H9 (cell line): ENCODE measurements at regions not wholly inside any gene's neighbourhood (a gene's known extent, or its start where the extent isn't known, plus 50 kb on each side); places are given as distances from the start of the nearest gene placed in this dataset.

ENCODE experiments used
- DNase-seq: peaks from one replicate; pipeline ENCODE4 v3.0.0-alpha.2; 2017
- H2AFZ ChIP-seq: one replicate; pipeline ENCODE4 v1.6.1; 2013; ENCODE audit warnings: mild to moderate bottlenecking, low read length, control low read depth, moderate library complexity
- H2AK5ac ChIP-seq: 2 replicates; pipeline ENCODE4 v1.6.1; 2013; ENCODE audit warnings: low read length, control low read depth, mixed read lengths; ENCODE audit not compliant: insufficient read length
- H2BK120ac ChIP-seq: one replicate; pipeline ENCODE4 v1.6.1; 2013; ENCODE audit warnings: low read depth, mild to moderate bottlenecking, low read length, control low read depth, inconsistent platforms; ENCODE audit not compliant: poor library complexity, severe bottlenecking
- H2BK12ac ChIP-seq: 2 replicates; pipeline ENCODE4 v1.6.1; 2013; ENCODE audit warnings: low read length, control low read depth, mixed read lengths, low read depth; ENCODE audit not compliant: insufficient read length
- H2BK15ac ChIP-seq: 2 replicates; pipeline ENCODE4 v1.6.1; 2013; ENCODE audit warnings: low read depth, low read length, control low read depth
- H2BK20ac ChIP-seq: one replicate; pipeline ENCODE4 v1.6.1; 2013; ENCODE audit warnings: low read depth, mild to moderate bottlenecking, low read length, control low read depth, inconsistent platforms; ENCODE audit not compliant: poor library complexity, severe bottlenecking
- H2BK5ac ChIP-seq: 2 replicates; pipeline ENCODE4 v1.6.1; 2013; ENCODE audit warnings: low read length, control low read depth, mixed read lengths; ENCODE audit not compliant: insufficient read length
- H3K14ac ChIP-seq: 2 replicates; pipeline ENCODE4 v1.6.1; 2013; ENCODE audit warnings: low read length, control low read depth; ENCODE audit not compliant: insufficient read depth
- H3K18ac ChIP-seq: 2 replicates; pipeline ENCODE4 v1.6.1; 2013; ENCODE audit warnings: low read depth, mild to moderate bottlenecking, mixed read lengths, low read length, control low read depth; ENCODE audit not compliant: insufficient read length
- H3K23ac ChIP-seq: 2 replicates; pipeline ENCODE4 v1.6.1; 2013; ENCODE audit warnings: low read length, control low read depth, mixed read lengths, low read depth; ENCODE audit not compliant: insufficient read length
- H3K23me2 ChIP-seq: 2 replicates; pipeline ENCODE4 v1.6.1; 2013; ENCODE audit warnings: low read depth, mild to moderate bottlenecking, mixed read lengths, low read length, control low read depth; ENCODE audit not compliant: insufficient read length, poor library complexity, severe bottlenecking
- H3K27ac ChIP-seq: 2 replicates; pipeline ENCODE4 v1.5.1; 2013; ENCODE audit warnings: low read length, control low read depth, mixed read lengths, low read depth; ENCODE audit not compliant: insufficient read length
- H3K27me3 ChIP-seq: 2 replicates; pipeline ENCODE4 v1.6.1; 2013; ENCODE audit warnings: low read length, control low read depth, inconsistent platforms; ENCODE audit not compliant: insufficient read depth
- H3K4ac ChIP-seq: 2 replicates; pipeline ENCODE4 v1.6.1; 2013; ENCODE audit warnings: low read depth, mild to moderate bottlenecking, control low read depth, inconsistent platforms, low read length, moderate library complexity
- H3K4me1 ChIP-seq: 2 replicates; pipeline ENCODE4 v1.6.1; 2013; ENCODE audit warnings: low read length, control low read depth, inconsistent platforms; ENCODE audit not compliant: insufficient read depth
- H3K4me2 ChIP-seq: 2 replicates; pipeline ENCODE4 v1.6.1; 2013; ENCODE audit warnings: low read length, control low read depth, mixed read lengths; ENCODE audit not compliant: insufficient read length, insufficient read depth
- H3K56ac ChIP-seq: 2 replicates; pipeline ENCODE4 v1.6.1; 2013; ENCODE audit warnings: low read depth, mild to moderate bottlenecking, mixed read lengths, low read length, control low read depth; ENCODE audit not compliant: insufficient read length
- H3K79me1 ChIP-seq: 2 replicates; pipeline ENCODE4 v1.6.1; 2013; ENCODE audit warnings: low read depth, mild to moderate bottlenecking, moderate library complexity, low read length, control low read depth, inconsistent platforms; ENCODE audit not compliant: insufficient read depth, poor library complexity, severe bottlenecking
- H3K79me2 ChIP-seq: 2 replicates; pipeline ENCODE4 v1.6.1; 2013; ENCODE audit warnings: low read length, control low read depth, inconsistent platforms; ENCODE audit not compliant: insufficient read depth
- H3K9ac ChIP-seq: 2 replicates; pipeline ENCODE4 v1.6.1; 2013; ENCODE audit warnings: low read length, control low read depth, mixed read lengths; ENCODE audit not compliant: insufficient read length; ENCODE audit errors: extremely low read depth
- H3K9me3 ChIP-seq: one replicate; pipeline ENCODE4 v1.6.1; 2013; ENCODE audit warnings: low read depth, low read length, inconsistent platforms; ENCODE audit not compliant: control insufficient read depth
- H3T11ph ChIP-seq: one replicate; pipeline ENCODE4 v1.6.1; 2013; ENCODE audit warnings: mild to moderate bottlenecking, low read length, control low read depth, inconsistent platforms
- H4K20me1 ChIP-seq: one replicate; pipeline ENCODE4 v1.6.1; 2013; ENCODE audit not compliant: control insufficient read depth, insufficient read length, insufficient read depth
- H4K5ac ChIP-seq: 2 replicates; pipeline ENCODE4 v1.6.1; 2013; ENCODE audit warnings: low read depth, mild to moderate bottlenecking, mixed read lengths, low read length, control low read depth; ENCODE audit not compliant: insufficient read length
- H4K8ac ChIP-seq: replicated peaks from 2 replicates; pipeline ENCODE4 v1.6.1; 2013; ENCODE audit warnings: low read length, control low read depth, mixed read lengths, low read depth; ENCODE audit not compliant: insufficient read length
- H4K91ac ChIP-seq: 2 replicates; pipeline ENCODE4 v1.6.1; 2013; ENCODE audit warnings: low read depth, mild to moderate bottlenecking, moderate library complexity, mixed read lengths, low read length, control low read depth; ENCODE audit not compliant: insufficient read length
- H3K27ac Mint-ChIP-seq, 3 experiments: 2 replicates in 2 of 3; 3 replicates in 1 of 3; pipeline ENCODE4 v1.8.0; 2020 to 2021; ENCODE audit warnings: mixed read lengths in 3 of 3, mild to moderate bottlenecking in 1 of 3, moderate library complexity in 1 of 3
- H3K27me3 Mint-ChIP-seq: 2 replicates; pipeline ENCODE4 v1.8.0; 2021; ENCODE audit warnings: low read depth, mild to moderate bottlenecking, moderate library complexity, mixed read lengths
- H3K36me3 Mint-ChIP-seq, 3 experiments: 2 replicates in 2 of 3; 3 replicates in 1 of 3; pipeline ENCODE4 v1.8.0; 2020 to 2021; ENCODE audit warnings: low read depth in 3 of 3, mixed read lengths in 3 of 3; ENCODE audit not compliant: insufficient read depth in 1 of 3
- H3K4me1 Mint-ChIP-seq, 2 experiments: 2 replicates each; pipeline ENCODE4 v1.8.0; 2020; ENCODE audit warnings: mixed read lengths in 2 of 2
- H3K4me3 Mint-ChIP-seq, 2 experiments: 2 replicates in 1 of 2; 3 replicates in 1 of 2; pipeline ENCODE4 v1.8.0; 2020 to 2021; ENCODE audit warnings: mild to moderate bottlenecking in 2 of 2, mixed read lengths in 2 of 2, moderate library complexity in 1 of 2
- H3K9me3 Mint-ChIP-seq, 2 experiments: 2 replicates in 1 of 2; 3 replicates in 1 of 2; pipeline ENCODE4 v1.8.0; 2020; ENCODE audit warnings: mild to moderate bottlenecking in 2 of 2, mixed read lengths in 2 of 2, moderate library complexity in 1 of 2
- CTCF ChIP-seq: fragments of 200-600 bp; sonication (generic); conservative IDR thresholded peaks from 3 replicates; pipeline ENCODE4 v1.8.0; 2021; ENCODE audit warnings: antibody characterized with exemption, mild to moderate bottlenecking
- WGBS: extraction: QIAGEN DNeasy Blood & Tissue Kit; methylation state at CpG from one replicate; pipeline ENCODE4 v1.1.7; 2013; ENCODE audit warnings: missing lambda C conversion rate, low lambda C conversion rate, mixed read lengths; ENCODE audit not compliant: insufficient read length; ENCODE audit errors: extremely low coverage; 5-methylcytosine and 5-hydroxymethylcytosine counted together

- Histone ChIP-seq H3K27me3 (no peaks in the 10 kb centered on the region), H3K14ac (no peak overlapping the region; the same call in 1 of the 2 replicates), H3K4me1 (no peaks in the 10 kb centered on the region), H2BK20ac (no peak overlapping the region), H2BK5ac (no peak overlapping the region), H3K9me3 (no peaks in the 10 kb centered on the region), H2BK12ac (no peak overlapping the region), H3K79me2 (no peaks in the 10 kb centered on the region), H3K27ac (no peak overlapping the region), H2AK5ac (no peak overlapping the region), H2AFZ (no peak overlapping the region), H4K91ac (no peak overlapping the region), H3K79me1 (no peaks in the 10 kb centered on the region), H3K18ac (no peak overlapping the region), H3K4me2 (no peak overlapping the region), H3K56ac (peak overlapping the region; percentile 1), H3K9ac (no peak overlapping the region), H2BK120ac (no peak overlapping the region), H2BK15ac (no peak overlapping the region), H3T11ph (no peak overlapping the region), H4K8ac (no peak overlapping the region), H3K4ac (no peak overlapping the region), H3K23me2 (no peaks in the 10 kb centered on the region), H4K20me1 (no peaks in the 10 kb centered on the region), H4K5ac (peak overlapping the region; percentile 15), H3K23ac (peak overlapping the region; percentile 24)
- peak; percentile 19 for DNase-seq
- Mint-ChIP-seq H3K4me1 (peaks cover 0 to 11% of the 10 kb centered on the region in 2 experiments; a peak in 3 of 4 replicates), H3K9me3 (peaks cover 3 to 4% of the 10 kb centered on the region in 2 experiments; a peak in 3 of 5 replicates), H3K4me3 (no peak overlapping the region), H3K36me3 (peaks cover 0 to 3% (median 0%) of the 10 kb centered on the region in 3 experiments; a peak in 1 of 7 replicates), H3K27ac (no peak overlapping the region), H3K27me3 (no peaks in the 10 kb centered on the region)
- WGBS = no CpG with 5 or more reads among the region's 16 CpGs
- no peak for TF ChIP-seq CTCF
Measured at GRCh38 chr2:239724194-239724849, 300.8 kb downstream of the NDUFA10 start.
